Bone marrow (tissue), 2 donors: ENCODE measurements at regions not wholly inside any gene's neighbourhood (a gene's known extent, or its start where the extent isn't known, plus 50 kb on each side); places are given as distances from the start of the nearest gene placed in this dataset.
"Not testable (repeated sequence)": the region's sequence is repeated elsewhere in the genome, so short reads cannot be mapped to it uniquely, and the experiment has no call there.

Source experiments
- DNase-seq, 2 donors: peaks; one replicate each; lab custom pipeline; 2025; lab: John Stamatoyannopoulos, UW

GRCh38 chr4:170194794-170195193 is 105.0 kb upstream of the AADAT start:
- not testable (repeated sequence) for DNase-seq

GRCh38 chr4:170193496-170193895 is 103.7 kb upstream of the AADAT start:
- no peak for DNase-seq

GRCh38 chr4:170190265-170190664 is 100.5 kb upstream of the AADAT start:
- DNase-seq, result no peak

- DNase-seq, result no peak
These were observed 81.1 kb upstream of the AADAT start for GRCh38 chr4:170170861-170171260.

- DNase-seq, result no peak
These were observed 79.9 kb upstream of the AADAT start for GRCh38 chr4:170169699-170170098.

- DNase-seq, result no peak
These were observed 77.9 kb upstream of the AADAT start for GRCh38 chr4:170167678-170168077.

GRCh38 chr4:170166193-170166592 is 76.4 kb upstream of the AADAT start:
- not testable (repeated sequence) for DNase-seq

- DNase-seq, result no peak
These were observed 72.7 kb upstream of the AADAT start for GRCh38 chr4:170162416-170162815.

- no peak for DNase-seq
These were observed 67.9 kb upstream of the AADAT start for GRCh38 chr4:170157670-170158069.

- DNase-seq, result no peak
These were observed 55.4 kb upstream of the AADAT start for GRCh38 chr4:170145120-170145519.

GRCh38 chr4:170139764-170140163 is 50.0 kb upstream of the AADAT start:
- DNase-seq, result no peak
